GM19023 (cell line): ENCODE measurements at regions not wholly inside any gene's neighbourhood (a gene's known extent, or its start where the extent isn't known, plus 50 kb on each side); places are given as distances from the start of the nearest gene placed in this dataset.
"Not testable (repeated sequence)": the region's sequence is repeated elsewhere in the genome, so short reads cannot be mapped to it uniquely, and the experiment has no call there.

Experiments
- ATAC-seq: cut with Tn5 transposase; IDR thresholded peaks from one replicate; pipeline ENCODE4 v1.9.1; 2021; ENCODE audit warnings: mild to moderate bottlenecking, moderate library complexity; ENCODE audit not compliant: unreplicated experiment

- no peak for ATAC-seq
These were observed 410.3 kb upstream of the LMO3 start for GRCh38 chr12:17016116-17016864.

- ATAC-seq, result no peak
These were observed 409.5 kb upstream of the LMO3 start for GRCh38 chr12:17015501-17015900.

GRCh38 chr12:17007442-17008040 is 401.6 kb upstream of the LMO3 start:
- ATAC-seq, result not testable (repeated sequence)

- not testable (repeated sequence) for ATAC-seq
These were observed 392.6 kb upstream of the LMO3 start for GRCh38 chr12:16998538-16998937.

- no peak for ATAC-seq
These were observed 378.5 kb upstream of the LMO3 start for GRCh38 chr12:16984484-16984883.

GRCh38 chr12:16972923-16973770 is 367.2 kb upstream of the LMO3 start:
- ATAC-seq, result no peak

- no peak for ATAC-seq
These were observed 356.9 kb upstream of the LMO3 start for GRCh38 chr12:16962889-16963288.

GRCh38 chr12:16955083-16955657 is 349.2 kb upstream of the LMO3 start:
- ATAC-seq, result no peak

GRCh38 chr12:16949871-16950667 is 344.1 kb upstream of the LMO3 start:
- no peak for ATAC-seq

- ATAC-seq, result no peak
These were observed 343.4 kb upstream of the LMO3 start for GRCh38 chr12:16949371-16949770.

- ATAC-seq, result no peak
These were observed 340.7 kb upstream of the LMO3 start for GRCh38 chr12:16946704-16947103.

- peak; percentile 98 for ATAC-seq
These were observed 333.9 kb upstream of the LMO3 start for GRCh38 chr12:16939871-16940306.

- ATAC-seq, result no peak
These were observed 321.3 kb upstream of the LMO3 start for GRCh38 chr12:16927259-16927658.

GRCh38 chr12:16920451-16920850 is 314.5 kb upstream of the LMO3 start:
- no peak for ATAC-seq

GRCh38 chr12:16919551-16919950 is 313.6 kb upstream of the LMO3 start:
- no peak for ATAC-seq

GRCh38 chr12:16914853-16915252 is 308.9 kb upstream of the LMO3 start:
- no peak for ATAC-seq

- no peak for ATAC-seq
These were observed 308.0 kb upstream of the LMO3 start for GRCh38 chr12:16913832-16914490.

GRCh38 chr12:16901946-16902345 is 296.0 kb upstream of the LMO3 start:
- ATAC-seq, result no peak

GRCh38 chr12:16893426-16893825 is 287.5 kb upstream of the LMO3 start:
- ATAC-seq, result no peak

- ATAC-seq, result no peak
These were observed 285.7 kb upstream of the LMO3 start for GRCh38 chr12:16891673-16892072.
